CD4-positive, alpha-beta T cell treated with Interleukin-2 at 100 ng/mL for 4 hours (primary cell): ENCODE measurements at regions not wholly inside any gene's neighbourhood (a gene's known extent, or its start where the extent isn't known, plus 50 kb on each side); places are given as distances from the start of the nearest gene placed in this dataset.

Experiments used
- DNase-seq: peaks from one replicate; pipeline ENCODE4 v3.0.0-alpha.2; 2020; ENCODE audit warnings: low spot score

DNA sequence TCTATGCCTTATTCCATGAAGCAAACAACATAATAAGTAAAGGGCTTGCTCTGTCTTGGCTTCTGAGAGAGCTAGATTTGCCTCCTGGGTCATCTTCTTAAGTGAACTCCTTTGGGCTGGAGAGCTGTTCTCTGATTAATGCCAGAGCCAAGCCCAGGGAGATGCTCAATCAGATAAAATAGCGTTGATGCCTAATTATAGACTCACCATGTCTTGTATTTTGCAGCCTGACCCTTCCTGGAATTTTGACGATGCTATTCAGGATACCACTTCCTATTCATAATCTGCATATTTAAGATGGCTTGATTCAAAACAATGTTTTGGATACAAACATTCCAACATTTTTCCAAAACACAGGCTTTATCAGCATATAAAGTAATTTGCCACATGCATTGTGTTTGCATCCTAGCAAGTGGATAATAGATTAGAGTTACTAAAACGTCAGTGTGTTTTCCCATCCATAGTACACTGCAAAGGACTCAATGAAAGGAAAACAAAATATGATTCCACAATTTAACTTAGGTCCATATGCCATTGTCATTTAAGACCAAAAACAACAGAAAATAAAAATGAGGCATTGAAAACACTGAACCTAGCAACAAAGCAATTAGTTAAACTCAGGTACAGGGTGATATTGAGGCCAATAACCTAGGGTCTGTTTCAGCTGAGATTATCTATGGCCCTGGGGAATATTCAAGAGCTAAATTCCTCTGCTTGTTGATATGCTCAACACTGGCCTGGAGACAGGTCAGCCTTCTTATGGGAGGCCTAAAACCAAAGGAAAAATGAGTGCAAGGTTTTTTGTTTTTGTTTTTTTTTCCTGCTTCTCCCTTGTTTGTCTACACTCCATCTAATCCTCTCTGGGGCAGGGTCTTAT is 184.2 kb upstream of the FOXN3 start:
- DNase-seq, result no peak

DNA sequence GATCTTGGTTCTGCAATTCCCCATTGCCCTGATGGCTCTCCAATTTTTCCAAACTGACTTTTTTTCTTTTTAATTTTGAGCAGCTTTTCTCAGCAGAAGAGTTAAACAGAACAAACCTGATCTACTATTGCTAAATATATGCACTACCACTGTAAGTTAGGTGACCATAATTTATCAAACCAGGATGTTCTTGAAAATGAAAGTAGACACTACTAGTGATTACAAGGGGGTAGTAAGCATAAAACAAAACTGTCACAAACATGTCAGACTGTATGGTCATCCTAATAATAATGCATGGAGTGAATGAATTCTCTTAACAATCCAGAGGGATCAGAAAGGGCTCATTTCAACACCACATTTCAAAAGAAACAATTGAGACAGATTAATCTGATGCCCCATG is 183.0 kb upstream of the FOXN3 start:
- DNase-seq, result no peak

DNA sequence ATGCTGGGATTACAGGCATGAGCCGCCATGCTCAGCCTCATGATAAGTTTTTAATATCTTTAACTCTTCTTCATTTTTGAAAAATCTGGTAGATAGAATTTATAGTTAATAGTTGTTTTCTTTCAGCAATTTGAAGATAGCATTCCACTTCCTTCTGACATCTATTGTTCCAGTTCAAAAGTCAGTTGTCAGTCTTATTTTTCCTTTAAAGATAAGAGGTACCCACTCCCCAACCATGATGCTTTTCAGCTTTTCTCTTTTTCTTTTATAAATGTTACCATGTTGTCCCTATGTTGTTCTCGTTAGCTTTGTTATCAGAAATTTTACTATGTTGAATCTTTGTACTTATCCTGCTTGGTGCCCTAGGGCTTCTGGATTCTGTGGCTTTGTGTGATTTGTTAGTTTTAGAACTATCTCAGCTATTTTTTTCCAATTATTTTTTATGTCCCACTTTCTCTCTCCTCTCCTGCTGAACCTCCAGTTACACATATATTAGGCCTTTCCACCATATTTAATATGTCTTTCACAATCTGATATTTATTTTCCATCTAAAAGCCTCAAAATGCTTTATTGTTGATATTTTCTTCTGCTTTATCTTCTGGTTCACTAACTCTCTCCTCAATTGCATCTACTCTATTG is 181.6 kb upstream of the FOXN3 start:
- no peak for DNase-seq

DNA sequence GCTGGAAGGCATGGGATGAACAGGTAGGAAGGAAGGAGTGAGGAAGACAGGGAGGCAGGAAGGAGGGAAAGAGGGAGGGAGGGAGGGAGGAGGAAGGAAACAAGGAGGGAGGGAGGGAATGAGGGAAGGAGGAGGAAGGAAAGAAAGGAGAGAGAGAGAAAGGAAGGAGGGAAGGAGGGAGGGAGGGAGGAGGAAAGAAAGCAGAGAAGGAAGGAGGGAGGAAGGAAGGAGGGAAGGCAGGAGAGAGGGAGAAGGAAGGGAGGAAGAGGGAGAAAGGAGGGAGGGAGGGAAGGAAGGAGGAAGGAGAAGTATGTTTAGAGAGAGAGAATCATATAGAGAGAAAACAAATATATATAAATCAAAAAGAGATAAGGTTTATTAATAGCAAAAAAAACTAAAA is 175.9 kb upstream of the FOXN3 start:
- DNase-seq, result no peak

DNA sequence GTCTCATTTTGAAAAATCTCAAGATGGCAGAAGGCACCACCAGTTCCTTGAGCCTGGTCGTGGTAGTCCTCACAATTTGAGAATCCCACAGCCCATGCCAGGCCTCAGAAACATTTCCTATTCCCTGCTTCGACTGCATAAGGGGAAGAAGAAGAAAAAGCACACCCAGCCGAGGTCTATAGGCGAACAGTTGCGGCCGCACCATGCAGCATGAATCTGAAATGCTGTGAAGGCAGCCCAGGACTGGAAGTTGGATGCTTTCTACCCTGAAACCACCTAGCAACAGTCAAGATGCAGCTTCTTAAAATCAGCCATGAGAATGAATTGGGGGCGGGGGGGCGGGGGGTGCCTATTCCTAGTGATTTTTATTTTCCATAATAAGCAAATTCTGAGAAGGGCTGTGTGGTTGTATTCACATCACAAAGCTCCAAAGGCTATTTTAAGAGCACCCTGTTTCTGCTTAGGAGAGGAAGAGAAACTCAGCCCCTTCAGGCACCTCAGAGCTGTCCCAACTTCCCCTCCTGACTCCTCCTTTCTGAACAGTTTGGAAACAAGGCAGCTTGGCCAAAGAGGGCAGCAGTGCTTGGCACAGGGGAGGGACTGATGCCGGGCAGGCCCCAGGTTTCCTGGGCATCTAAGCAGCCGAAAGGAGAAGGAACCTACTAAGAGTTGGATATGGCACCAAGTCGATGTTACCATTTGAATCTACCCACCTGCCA is 172.5 kb upstream of the FOXN3 start:
- DNase-seq, result no peak

DNA sequence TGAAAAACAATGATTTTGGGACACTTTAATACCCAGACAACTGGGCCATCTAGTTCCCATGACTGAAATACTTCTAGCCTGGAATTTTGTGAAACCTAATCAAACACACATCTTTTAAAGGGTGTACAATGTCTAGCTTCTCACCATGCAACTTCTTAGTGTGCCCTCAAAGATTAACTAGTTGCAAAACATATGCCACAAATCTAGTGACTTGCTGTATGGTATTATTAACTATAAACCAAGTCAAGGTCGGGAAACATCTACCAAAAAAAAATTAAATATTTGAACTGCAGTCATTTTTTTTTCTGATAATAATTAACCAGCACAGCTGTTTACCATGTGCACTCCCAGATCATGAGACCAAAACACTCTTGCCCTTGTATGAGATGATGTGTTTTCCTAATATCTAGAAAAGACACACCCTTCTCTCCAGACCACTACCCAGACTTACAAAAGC is 171.8 kb upstream of the FOXN3 start:
- DNase-seq, result no peak

DNA sequence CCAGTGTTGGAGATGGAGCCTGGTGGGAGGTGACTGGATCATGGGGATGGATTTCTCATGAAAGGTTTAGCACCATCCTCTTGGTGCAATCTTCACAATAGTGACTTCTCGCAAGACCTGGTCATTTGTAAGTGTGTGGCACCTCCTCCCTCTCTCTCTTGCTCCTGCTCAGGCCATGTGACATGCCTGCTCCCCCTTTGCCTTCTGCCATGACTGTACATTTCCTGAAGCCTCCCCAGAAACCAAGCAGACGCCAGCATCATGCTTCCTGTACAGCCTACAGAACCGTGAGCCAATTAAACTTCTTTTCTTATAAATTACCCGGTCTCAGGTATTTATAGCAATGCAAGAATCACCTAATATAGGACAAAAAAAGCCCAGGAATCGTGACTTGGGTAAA is 171.0 kb upstream of the FOXN3 start:
- DNase-seq, result no peak

DNA sequence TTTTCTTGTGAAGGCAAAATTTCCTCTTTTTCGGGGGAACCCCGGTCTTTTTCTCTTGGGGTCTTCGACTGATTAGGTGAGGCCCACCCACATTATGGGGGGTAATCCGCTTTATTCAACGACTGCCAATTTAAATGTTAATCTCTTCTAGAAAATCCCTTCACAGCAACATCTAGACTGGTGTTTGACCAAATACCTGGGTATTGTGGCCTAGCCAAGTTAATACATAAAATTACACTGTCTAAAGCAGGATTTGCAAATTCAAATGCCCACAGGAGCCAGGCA is 170.0 kb upstream of the FOXN3 start:
- DNase-seq, result no peak

DNA sequence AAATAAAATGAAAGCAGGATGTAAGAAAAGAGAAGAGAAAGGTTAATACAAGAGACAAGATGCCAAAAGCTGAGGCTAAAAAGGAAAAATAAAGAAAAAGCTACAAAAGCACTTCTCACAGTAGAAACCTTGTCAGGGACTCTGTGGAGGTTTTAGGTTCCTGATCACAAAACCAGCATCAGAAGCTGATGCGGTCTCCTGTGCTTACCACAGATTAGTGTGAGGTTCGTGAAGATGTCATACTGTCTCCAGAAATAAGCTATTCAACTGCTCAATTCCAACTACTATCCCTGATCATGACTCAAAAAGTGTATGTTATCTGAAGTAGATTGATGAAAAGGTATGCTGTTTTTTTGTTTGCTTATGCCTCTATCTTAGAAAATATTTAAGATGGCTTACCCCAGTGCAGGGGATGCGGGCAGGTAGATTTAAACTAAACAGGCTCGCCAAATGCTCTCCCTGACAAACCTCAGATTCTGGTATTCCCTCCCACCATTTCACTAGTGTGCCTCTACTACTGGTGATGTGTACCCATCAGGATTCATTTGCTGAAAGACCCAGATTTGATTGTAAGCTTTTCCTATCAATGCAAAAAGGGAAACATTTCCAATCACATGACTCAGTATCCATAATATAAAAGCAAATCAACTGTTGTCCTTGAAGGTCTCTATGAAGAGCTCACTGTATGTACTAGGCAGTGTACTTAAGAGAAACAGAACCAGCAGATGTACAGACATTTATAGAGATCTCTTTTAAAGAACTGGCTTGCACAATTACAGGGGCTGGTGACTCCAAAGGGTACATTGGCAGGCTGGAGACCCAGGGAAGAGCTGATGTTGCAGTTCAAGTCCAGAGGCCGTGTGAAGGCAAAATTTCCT is 169.5 kb upstream of the FOXN3 start:
- peak; percentile 26 for DNase-seq

DNA sequence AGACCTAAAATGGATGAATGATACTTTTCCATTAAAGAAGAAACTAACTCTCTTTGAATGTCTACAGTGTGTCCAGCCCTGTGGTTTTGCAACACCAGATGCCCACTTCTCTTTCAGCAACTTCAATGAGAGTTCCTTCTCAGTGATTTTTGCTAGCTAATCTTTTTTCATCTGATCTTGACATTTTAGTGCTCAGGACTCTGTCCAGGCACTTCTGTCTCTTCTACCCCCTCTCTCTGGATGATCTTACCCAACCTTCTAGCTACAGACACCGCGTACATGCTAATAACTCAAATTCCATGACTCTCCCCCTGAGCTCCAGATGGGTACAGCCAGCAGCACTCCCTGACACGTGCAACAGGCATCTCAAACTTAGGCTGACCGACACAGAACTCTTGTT is 161.1 kb upstream of the FOXN3 start:
- no peak for DNase-seq

DNA sequence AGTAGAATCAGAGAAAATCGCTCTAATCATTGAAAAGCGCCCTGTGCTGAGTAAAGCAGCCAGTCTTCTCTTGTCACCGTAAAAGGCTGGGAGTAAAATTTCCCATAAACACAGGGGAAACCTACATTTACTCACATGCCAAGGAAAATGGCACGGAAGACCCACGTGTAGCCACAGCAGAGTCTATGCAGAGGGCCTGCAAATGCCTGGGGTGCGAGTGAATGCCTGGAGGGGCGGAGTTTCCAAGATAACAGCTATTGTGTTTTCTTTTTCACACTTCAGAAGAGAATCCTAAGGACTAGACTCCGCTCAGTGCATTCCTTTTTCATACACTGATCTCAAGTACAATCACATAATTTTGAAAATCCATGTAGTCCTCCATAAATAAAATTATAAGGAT is 159.9 kb upstream of the FOXN3 start:
- no peak for DNase-seq

DNA sequence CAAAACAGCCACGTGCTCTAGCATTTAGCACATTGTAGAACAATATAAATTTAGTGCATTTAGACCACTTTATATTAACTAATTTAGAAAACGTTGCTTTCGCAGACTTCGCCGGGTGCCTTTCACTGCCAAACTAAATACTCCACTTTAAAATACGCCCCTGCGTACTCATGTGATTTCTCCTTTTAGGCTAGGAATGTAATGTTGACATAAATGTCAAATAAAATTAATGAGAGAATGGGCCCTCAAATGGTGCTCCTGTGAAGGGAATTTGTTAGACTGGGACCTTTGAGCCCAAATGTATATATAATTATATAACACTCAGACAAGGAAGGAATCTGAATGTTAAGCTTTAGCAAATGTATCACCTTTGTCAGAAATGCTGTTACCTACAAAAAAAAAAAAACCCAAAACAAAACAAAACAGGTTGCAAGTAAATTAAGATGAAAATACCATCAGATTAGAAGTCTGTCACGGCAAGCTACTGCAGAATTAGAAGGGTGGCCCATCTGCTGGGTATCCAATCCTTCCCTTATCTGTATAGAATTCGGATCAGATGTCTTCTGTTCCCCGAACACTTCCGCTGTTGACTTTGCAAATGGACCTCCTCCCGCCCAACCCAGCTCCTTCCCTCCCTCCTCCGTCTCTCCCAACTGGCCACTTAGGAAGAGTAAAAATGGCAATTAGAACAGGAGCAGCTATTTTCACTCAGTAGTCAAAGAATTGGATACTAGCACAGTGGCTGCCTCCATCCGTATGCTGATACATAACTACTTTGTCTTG is 159.3 kb upstream of the FOXN3 start:
- DNase-seq, result no peak

DNA sequence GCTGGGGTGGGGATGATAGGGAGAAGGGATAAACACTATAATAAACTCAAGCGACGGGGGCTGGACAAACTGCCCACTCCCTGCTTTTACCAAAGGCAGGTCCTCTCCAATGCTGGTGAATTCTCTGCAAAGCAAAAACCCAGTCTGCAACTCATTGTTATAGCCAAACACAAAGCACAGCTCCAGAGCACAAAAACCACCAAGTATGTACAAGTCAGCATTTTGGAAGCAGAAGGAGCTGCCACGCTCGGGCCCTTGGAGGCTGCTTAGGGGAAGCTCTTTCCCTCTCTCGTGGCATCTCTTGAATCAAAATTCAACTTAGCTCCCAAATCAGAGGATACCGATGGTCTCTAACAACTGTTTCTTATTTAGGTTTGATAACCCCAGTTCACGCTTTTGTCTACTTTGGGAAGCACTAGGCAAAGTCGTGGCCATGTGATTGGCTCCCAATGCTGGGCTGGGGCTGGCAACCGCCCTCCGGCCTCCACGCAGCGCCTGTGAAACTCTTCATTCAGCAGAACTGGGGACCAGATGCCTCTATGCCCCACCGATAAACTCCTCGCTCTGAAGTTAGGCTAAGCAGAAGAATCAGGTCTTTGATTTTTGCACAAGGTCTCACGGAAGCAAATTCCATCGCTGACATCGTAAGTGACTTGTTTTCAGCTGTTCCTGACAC is 158.5 kb upstream of the FOXN3 start:
- DNase-seq, result no peak

DNA sequence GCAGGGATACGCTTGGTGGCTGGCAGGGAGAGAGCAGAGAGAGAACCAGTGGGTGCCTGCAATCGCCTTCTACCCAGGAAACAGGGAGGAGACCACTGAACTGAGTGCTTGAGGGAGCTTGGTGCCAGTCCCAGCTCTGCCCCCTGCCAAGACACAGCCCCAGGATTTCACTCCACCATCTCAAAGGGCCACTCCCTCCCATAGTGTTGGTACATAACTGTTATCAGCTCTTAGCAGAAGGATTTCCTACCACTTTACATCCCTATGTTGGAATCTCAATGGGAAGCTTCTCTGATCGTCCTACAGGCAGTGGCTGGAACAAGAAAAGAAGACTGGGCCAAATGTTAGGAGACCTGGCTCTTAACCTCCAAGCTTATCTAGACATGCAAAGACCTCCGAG is 157.4 kb upstream of the FOXN3 start:
- no peak for DNase-seq

DNA sequence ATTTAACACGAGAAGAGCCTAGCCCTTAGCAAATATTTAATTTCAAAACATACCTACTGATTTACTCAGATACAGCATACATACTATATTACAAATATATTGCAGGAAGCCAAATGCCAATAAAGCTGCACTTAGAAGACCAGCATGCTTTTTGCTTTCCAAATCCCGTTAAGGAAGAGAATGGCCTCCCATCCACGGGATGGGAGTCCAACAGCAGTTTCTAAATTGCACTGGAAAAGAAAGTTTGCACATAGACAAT is 156.3 kb upstream of the FOXN3 start:
- no peak for DNase-seq

DNA sequence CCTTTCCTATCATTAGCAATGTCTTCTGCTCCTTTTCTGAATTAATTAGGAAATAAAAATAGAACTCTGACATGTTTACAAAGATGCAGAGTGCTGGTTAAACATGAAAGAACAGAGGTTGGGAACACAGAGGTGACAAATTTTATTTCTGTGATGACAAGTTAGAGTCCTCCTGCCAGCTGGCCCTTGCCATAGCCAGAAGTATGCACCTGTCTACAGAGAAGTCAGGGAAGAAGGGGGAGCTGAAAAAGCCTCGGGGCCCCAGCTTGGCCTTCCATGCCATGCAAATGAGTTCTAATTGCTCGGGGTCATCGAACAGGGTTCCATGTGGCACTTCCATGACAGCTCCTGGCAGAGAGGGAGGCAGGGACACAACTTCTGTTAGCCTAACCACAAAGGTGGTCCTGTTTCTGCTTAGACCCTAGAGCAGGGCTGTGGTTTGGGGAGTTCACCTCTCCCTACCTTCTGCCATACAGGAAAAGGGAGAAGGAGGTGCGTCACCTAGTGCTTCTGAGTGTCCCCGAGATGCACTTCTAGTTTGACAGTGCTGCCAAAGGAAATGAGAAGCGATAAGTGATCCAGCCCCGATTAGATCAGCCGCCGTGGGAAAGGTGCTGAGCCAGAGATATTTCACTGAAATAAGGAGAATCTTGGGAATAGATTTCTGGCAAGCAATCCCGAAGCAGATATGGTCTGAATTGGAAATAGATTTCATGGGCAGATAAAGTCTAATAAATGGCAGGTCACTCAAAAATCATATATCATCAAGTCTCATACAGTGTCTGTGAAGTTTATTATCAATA is 155.8 kb upstream of the FOXN3 start:
- DNase-seq, result no peak

DNA sequence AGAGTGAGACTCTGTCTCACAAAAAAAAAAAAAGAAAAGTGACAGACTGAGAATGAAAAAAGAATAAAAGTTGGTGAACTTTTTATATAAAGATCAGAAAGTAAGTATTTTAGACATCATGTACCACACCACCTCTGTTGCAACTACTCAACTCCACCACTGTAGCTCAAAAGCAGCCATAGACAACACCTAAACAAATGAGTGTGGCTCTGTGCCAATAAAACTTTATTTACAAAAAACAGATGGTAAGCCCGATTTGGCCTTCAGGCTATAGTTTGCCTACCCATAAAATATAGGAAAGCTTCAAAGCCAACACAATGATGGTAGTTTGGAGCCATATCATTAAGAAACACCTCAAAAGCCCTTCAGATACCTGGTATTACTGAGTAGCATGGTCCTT is 154.5 kb upstream of the FOXN3 start:
- DNase-seq, result no peak

DNA sequence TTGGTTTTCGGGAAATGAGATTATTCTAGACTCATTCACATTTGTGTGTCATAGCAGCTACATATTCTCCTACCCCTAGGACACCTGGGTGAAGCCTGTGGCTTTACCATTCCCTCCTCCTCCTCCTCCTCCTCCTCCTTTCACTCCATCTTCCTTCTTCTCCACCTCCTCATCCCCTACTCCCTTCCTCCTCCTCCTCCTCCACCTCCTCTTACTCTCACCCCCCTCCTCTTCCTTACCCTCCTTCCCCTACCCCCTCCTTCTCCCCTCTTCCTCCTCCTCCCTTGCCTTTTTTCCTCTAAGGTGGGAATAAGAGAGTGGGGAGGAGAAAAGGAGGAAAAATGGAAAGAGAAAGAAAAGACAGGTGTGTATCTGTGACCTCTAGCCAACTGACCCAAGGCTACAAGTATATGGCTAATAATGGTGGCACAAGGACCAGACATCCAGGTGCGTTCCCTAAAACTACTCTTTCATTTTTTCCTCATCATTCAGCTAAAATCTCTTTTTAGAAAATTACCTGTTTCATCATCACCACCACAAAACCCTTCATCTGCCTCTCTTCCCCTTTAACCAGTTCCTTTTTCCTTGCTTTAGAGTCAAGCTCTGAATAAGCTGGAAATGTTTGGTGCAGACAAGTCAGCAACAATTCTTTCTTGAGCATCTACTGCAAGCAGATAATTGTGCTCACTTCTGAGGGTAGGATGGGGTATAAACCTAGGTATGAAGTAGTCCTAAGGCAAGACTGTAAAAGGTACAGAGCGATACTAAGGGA is 149.8 kb upstream of the FOXN3 start:
- no peak for DNase-seq

DNA sequence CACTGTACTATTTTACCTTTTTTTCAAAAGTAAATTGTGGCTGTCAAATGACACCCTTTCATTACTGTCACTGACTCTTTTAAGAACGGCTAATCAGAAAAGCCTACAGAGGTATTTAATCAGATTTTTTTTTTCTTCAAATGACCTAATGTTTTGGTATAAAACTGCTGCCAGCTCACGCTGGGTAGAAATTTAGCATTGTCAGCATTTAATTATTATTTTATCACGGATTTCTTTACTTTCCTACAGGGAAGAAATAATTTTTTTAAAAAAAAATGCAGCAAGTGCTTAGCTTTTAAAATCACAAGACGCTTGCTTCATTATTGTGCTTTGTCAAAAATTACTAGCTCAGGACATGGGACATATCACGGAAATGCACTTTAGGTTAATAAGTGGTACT is 149.1 kb upstream of the FOXN3 start:
- DNase-seq, result no peak

DNA sequence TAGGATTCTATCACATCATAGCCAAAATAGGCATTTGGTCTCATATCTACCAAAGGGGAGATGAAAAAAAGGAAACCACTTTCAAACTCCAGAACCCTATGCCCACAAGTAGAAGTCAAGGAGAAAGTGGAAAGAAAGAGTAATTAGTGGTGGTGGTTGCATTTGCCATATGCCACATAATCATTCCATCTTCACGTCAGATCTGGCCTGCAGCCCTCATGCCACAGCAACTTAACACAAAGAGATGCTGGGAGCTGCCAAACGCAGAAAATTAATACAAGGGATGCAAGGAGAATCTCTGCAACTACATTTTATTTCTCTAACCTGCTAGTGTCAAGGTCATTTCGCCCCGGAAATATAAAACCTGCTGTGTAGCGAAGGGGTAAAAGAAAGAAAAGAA is 148.6 kb upstream of the FOXN3 start:
- no peak for DNase-seq
